RWPE1 (cell line): ENCODE measurements at regions not wholly inside any gene's neighbourhood (a gene's known extent, or its start where the extent isn't known, plus 50 kb on each side); places are given as distances from the start of the nearest gene placed in this dataset.

Experiments used
- CTCF ChIA-PET: fragments of 350-600 bp; sonication (Branson Sonifier 250); formaldehyde crosslinking; extraction: SDS; loops from one replicate; lab custom pipeline; 2021; lab: Yijun Ruan, JAX
- POLR2A ChIA-PET: fragments of 400-600 bp; formaldehyde crosslinking; extraction: SDS; loops from one replicate; lab custom pipeline; 2020; ENCODE audit warnings: antibody characterized with exemption; ENCODE audit not compliant: low non-redundant PET; lab: Yijun Ruan, JAX
- DNase-seq: peaks from one replicate; pipeline ENCODE4 v3.0.0; 2012; ENCODE audit warnings: low spot score
- H3K27ac ChIP-seq: fragments of 450-650 bp; 2 replicates; pipeline ENCODE4 v1.5.1; 2017
- CTCF ChIP-seq: fragments of 450-650 bp; conservative IDR thresholded peaks from 2 replicates; pipeline ENCODE4 v1.5.1; 2017; ENCODE audit warnings: low read depth, mild to moderate bottlenecking

- no peak for DNase-seq
- CTCF ChIA-PET, result no interaction called here
- H3K27ac ChIP-seq, result no peak overlapping the region
- POLR2A ChIA-PET, result no interaction called here
- TF ChIP-seq CTCF, result no peak
Observed at GRCh38 chr1:193658081-193658480, 471.7 kb upstream of the B3GALT2 start.

GRCh38 chr1:193657552-193657951 is 471.1 kb upstream of the B3GALT2 start:
- no peak for DNase-seq
- CTCF ChIA-PET, result no interaction called here
- POLR2A ChIA-PET, result no interaction called here
- TF ChIP-seq CTCF, result no peak
- H3K27ac ChIP-seq, result no peak overlapping the region

GRCh38 chr1:193656841-193657240 is 470.4 kb upstream of the B3GALT2 start:
- DNase-seq, result no peak
- ChIA-PET CTCF (no interaction called here), POLR2A (no interaction called here)
- H3K27ac ChIP-seq, result no peak overlapping the region
- TF ChIP-seq CTCF, result no peak

GRCh38 chr1:193654951-193655735 is 468.7 kb upstream of the B3GALT2 start:
- ChIA-PET CTCF (interaction anchor here (0.6 to 1.1 kb wide), 2 partner anchors 25 to 1628 kb away, joined by 3 read pairs; no protein-coding TSS in a partner anchor), POLR2A (interaction anchor here (0.7 kb wide), 1 partner anchor 357 kb away, joined by 5 read pairs; no protein-coding TSS in a partner anchor)
- no peak for TF ChIP-seq CTCF
- H3K27ac ChIP-seq, result peak overlapping the region; percentile 49
- DNase-seq, result peak; percentile 22

GRCh38 chr1:193649587-193649986 is 463.2 kb upstream of the B3GALT2 start:
- POLR2A ChIA-PET, result no interaction called here
- no peak for DNase-seq
- no peak for TF ChIP-seq CTCF
- CTCF ChIA-PET, result interaction anchor here (0.6 kb wide), 1 partner anchor 740 kb away, joined by 6 read pairs; no protein-coding TSS in a partner anchor
- H3K27ac ChIP-seq, result no peak overlapping the region

GRCh38 chr1:193634876-193635275 is 448.5 kb upstream of the B3GALT2 start:
- POLR2A ChIA-PET, result no interaction called here
- DNase-seq, result no peak
- CTCF ChIA-PET, result no interaction called here
- no peak overlapping the region for H3K27ac ChIP-seq
- TF ChIP-seq CTCF, result no peak
